ENCODE measurements at regions not wholly inside any gene's neighbourhood (a gene's known extent, or its start where the extent isn't known, plus 50 kb on each side); places are given as distances from the start of the nearest gene placed in this dataset.
"Not testable (repeated sequence)": the region's sequence is repeated elsewhere in the genome, so short reads cannot be mapped to it uniquely, and the experiment has no call there.

DNA sequence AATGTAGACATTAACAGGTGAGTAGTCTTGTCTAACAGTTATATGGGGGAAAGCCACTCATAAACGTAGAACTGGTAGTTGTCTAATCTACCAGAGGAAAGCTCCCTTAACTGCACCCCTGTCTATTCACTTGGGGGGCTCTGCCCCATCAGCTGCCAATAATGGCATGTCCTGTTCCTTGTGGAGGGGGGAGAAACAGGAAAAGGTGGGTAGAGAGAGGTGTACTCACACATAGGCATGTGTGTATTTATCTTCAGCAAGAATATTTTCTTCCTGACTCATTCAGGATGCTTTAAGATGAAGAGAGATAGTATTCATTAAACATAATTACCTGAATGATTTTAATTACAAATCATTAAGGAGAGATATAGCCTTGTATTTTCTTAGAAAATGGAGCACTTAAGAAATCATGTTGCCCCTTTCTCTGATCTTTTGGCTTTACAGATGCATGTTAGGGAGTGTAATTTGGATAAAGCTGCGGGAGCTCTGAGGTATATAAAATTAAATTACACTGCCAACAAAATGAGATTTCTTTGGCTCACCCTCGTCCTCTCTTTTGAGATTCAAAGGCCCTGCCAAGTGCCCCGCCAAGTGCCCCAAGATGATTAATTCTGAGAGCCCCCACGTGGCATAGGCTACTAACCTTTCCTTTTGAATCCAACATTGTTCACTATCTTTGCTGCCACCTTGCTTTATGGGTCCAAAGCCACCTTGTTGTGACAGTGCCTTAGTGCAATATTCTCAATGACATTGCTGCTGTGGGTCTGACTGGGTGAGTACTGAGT, 286.3 kb upstream of the LYPLAL1 start:
- peak; percentile 48 for DNase-seq

DNA sequence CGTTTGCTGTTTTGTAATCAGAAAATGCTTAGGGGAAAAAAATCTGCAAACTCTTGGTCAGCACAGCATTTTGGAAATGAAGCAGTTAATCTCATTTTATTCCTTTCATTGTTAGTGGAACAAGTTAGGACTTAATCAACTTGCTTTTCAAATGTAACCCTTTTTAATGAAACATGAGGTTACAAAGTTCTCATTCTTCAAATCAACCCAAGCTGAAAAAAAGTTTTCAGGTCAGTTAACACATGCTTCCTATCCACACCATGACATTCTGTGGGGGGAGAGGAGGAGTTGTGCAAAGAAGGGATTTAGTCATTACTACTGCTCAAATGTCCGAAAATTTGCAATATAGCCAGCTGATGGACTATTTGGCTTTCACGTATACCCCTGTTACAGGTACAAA, 283.2 kb upstream of the LYPLAL1 start:
- DNase-seq, result no peak

DNA sequence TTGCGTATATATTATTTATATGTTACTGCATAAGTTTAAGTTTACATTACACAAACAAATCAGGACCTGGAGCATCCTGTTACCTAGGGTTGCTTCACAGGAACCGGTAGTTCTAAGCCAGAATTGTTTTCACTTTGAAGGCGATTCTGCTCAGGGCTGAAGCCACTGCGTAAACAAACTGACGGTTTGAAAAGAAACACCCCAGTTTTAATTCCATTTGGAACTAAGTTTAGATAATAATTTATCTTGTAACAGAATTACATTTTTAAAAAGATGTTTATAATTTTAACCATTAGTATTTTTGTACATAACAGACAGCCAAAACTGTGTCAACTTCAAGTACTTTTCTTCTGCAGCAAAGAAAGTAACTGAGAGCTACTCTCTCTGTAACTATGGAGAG, 282.1 kb upstream of the LYPLAL1 start:
- no peak for DNase-seq

DNA sequence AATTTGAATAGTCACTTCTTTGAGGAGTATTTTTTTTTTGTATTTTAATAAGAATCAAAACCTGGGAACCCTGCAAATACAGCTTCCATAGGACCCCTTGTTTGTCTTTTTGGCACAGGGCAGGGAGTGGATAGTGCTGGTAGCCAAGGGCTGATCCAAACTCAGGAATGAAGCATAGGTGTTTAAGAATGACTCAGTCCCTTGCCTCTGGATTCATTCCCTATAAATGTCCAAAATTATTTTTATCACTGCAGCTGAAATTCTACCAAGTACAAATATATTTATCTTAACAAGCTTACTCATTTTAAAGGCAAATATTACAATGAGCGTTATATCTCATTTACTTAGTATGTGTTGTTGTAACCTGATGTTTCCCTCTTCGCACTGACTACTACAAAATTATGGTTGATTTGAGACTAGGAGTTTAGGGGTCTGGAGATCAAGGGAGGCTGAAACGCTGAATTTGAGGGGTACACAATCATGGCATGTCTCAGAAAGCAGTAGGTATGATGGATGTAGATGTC, 278.6 kb upstream of the LYPLAL1 start:
- DNase-seq, result no peak

DNA sequence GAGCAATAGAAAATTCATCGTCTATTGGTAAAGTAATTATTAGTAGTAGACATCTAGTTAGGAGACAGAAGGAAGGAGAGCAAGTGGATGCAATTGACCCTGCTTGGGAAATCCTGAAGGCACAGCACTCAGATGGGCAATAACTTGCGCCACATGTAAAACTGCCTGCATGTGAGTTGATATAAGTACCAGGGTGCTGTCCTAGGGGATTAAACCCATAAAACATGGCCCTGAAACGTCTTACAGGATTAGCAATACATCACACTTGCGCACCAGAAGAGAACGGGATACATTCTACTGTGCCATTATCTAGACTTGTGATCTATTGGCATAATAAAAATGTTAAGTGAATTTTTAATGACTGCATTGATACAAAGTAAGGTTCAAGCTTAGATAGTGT, 277.5 kb upstream of the LYPLAL1 start:
- no peak for DNase-seq

DNA sequence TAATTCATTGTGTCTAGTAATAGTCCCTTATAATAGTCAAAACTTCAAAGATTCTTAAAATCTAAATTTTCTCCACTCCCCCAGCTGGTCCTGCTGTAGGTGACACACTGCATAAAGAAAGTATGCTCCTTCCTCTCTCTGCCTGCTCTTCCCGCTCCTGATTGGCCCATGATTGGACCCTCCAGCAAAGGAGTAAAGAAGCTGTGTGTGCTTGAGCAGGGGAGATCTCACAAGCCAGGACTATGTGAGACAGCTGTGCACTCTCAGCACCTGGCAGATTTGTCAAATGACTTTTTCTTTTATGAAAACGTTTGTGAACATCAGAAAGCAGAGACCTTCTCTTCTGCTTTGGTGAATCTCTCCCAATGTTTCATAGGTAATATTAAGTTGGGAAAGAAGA, 274.8 kb upstream of the LYPLAL1 start:
- DNase-seq, result no peak

DNA sequence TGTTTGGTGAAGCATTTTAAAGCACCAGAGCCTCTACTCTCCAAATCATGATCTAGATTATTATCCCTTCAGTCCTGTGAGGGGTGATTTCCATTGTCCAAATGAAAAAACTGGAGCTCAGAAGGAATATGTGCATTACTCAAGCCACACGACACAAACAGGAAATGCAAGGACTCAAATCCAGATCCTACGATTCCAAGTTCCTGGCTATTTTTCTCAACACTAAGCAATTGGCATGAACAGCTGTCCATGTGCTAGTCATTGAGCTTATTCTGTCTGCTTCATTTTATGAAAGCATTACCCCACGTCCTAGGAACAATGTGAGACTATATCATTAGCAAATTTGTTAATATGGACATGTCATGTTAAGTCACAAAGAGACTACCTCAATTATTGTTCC, 273.1 kb upstream of the LYPLAL1 start:
- DNase-seq, result no peak

DNA sequence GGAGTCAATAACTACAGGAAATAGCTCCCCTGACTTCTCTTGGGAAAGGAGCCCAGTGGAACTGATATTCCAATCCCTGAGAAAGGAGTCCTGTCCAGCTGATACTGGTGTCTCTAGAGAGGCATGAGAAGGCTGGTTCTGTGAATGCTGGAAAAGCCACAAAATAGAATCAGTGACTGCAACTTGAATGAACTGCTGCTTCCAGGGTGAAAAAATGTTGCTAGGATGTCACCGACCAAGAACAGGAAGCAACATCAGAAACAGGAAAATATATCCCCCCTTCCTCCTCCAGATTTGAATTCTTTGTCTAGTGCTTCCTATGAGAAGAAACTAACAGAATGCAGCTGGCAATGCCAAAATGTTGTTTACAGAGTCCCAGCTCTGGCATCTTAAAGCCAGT, 269.3 kb upstream of the LYPLAL1 start:
- no peak for DNase-seq

DNA sequence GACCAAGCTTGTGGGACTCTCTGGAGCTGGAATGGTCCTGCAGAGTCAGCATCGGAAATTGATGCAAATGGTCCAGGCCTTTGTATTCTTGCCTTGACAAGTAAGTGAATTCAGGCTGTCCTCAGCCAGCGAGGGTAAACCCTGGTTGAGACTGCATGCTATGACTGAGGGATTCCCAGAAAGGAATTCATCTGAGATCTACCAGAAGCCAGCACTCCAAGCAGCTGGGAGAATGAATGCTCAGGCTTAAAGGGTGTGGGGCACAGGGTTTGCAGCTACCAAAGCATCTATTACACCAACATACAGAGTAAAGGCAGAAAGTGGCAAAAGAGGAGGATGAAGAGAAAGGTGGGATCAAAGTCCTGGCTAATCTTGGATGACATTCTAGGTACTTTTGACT, 257.0 kb upstream of the LYPLAL1 start:
- no peak for DNase-seq

DNA sequence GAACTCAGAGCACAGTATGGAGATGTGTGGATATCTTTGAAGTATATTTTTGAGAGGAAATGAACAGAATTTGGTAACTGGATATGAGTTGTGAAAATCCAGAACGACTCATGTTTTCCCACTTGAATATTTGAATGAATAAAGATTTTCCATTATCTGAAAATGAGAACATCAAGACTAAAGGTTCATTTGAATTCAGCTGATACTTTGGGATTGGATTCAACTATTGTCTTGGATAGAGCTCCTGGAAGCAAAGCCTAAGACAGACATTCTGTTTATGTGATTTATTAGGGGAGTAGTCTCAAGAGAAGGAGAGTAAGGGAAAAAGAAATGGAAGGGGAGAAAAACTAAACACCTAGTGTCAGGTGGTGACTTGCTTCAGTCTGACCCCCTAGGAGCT, 256.0 kb upstream of the LYPLAL1 start:
- no peak for DNase-seq

DNA sequence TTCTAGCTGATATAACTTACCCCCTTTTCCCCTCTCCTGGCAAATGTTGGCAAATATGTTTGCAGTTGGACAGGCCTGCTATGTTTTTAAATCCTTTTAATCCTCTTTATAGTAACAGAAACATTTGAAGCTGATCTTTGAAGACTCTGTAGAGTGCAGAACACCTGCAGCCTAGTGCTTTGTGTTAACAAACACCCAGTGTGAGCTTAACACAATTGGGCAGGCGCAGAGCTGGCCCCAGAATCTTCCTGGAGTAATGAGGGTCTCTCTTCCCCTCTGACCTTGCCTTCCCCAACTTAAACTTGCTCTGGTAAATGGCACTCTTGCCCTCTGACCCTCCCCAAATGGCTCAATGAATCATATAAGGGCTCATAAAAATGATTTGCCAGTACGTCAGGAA, 247.9 kb upstream of the LYPLAL1 start:
- no peak for DNase-seq

DNA sequence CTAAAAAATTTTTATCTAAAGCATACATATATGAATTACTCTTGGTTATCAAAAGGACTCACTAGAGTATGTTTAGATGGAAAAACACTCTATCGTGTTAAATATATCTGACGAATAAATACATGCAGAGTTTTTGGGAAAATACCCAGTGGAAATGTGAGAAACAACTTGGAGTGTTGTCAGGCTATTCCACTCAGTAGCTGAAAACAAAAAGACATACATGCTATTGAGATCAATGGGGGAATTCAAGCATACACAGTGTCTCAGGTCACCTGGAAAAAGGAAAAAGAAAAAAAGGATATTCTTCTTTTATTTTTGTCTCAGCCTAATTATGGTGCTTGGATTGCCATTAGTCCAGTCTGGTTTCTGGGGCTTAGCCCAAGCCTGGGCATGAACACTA, 247.0 kb upstream of the LYPLAL1 start:
- DNase-seq, result no peak

DNA sequence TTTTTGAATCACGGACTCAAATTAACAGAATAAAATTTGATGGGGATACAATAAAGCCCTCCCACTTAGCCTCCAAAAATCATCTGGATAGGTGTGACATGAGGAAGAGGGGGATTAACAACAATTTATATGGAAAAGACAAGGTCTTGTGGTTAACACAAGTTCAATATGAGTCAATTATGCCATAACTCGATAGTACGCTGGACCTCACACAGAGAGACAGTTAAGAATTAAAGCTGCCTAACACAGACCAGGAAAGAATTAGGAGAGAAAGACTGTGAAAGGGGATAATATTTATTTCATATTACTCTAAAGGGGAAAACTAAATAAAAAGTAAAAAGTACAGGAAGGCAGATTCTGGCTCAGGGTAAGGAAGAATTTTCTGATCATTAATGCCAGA, 243.7 kb upstream of the LYPLAL1 start:
- DNase-seq, result no peak

DNA sequence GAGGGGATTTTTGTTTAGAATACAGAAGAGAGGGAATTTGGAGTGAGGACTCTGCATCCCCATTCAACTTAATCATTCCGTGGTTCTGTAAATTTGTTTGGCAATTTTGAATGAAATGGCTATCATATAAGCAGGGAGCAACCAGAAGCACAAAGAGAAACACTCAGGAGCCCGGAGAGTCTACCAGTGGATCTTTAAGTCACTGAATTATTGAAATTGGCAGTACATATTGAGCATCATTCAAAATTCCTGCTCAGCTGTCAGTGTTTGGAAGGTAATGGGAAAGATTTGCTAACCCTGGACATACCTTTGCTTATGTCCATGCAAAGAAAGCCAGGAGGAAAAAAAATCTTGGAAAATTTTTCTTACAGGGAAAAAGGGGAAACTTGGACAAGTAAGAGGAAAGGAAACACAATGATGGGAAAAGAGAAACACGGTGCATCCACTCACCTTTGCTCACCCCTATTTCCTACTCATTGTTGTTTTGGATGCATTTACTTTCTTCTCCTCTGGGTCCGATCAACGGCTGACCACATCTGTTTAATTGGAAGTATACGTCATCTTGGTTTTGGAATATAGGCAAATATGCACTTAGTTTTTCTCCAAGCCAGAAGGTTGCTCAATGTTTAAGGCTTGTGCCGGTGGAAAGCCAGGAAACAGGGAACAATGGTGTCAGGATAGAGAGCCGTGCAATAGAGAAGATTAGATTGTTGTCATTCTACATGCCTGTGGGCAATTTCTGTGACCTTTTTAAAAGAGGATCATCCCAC, 243.0 kb upstream of the LYPLAL1 start:
- DNase-seq, result no peak

DNA sequence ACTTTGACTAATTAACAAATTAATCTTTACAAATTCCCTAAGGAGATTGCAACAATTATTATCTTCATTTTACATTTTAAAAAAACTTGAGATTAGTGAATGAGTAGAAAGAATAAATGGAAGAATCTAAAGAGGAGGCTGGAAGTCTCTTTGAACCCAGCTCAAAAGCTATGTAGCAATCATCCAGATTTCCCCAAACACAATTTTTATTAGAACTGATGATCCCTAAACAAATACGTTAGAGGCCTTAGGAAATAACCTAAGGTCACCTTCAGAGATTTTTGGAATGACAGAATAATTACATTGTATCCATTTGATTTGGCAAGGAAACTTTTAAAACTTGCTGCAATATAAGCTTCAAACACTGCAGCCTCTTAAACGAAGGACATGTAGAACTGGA, 242.4 kb upstream of the LYPLAL1 start:
- DNase-seq, result no peak

DNA sequence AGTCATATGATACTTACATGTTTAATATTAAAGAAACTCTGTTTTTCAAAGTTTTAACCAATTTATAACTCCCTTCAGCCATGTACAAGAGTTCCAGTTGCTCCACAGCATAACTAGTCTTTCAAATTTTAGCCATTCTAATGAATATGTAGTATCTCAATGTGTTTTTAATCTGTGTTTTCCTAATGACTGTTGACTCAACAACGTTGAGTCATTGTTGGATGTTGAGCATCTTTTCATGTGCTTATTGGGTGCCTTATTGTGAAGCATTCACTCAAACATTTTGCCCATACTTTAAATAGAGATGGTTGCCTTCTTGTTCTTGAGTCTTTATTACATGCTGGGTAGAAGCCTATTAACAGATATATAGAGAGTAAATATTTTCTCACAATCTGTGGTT, 240.2 kb upstream of the LYPLAL1 start:
- no peak for DNase-seq

DNA sequence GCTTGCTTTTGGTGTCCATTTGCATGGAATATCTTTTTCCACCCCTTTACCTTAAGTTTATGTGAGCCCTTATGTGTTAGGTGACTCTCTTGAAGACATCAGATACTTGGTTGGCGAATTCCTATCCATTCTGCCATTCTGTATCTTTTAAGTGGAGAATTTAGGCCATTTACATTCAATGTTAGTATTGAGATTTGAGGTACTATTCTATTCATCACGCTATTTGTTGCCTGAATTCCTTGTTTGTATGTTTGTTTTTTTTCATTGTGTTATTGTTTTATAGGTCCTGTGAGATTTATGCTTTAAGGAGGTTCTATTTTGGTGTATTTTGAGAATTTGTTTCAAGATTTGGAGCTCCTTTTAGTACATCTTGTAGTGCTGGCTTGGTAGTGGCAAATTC, 238.3 kb upstream of the LYPLAL1 start:
- DNase-seq, result not testable (repeated sequence)

DNA sequence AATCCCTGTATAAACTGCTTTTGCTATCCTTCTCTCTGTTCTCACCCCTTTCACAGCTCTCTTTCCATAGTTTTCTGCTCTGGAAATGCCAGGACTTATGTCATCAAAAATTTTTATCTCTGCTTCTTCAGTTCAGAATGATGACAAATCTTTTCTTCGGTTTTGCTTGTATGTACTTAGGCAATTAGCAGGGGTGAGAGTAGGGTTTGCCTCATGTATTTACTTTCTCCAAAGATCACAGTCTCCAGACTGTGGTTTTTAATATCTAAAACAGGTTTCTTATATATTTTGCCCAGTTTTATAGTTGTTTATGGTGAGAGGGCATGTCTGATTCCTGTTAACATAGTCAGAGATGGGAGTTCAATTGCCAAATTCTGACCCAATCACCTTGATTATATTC, 235.4 kb upstream of the LYPLAL1 start:
- no peak for DNase-seq

DNA sequence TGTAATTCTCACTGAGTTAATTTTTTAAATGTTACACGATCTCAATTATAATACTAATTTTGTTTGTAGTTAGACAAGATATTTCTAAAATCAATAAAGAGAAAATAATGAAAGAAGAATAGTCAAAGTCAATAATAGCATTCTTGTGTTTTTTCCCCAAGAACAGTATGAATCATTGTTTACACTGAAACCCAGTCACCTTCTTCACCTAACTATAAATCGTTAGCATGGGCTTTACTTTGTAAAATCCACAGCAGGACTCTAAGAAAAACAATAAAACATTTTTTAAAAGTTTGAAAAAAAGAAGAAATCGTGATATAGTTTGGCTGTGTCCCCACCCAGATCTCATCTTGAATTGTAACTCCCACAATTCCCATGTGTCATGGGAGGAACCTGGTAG, 234.6 kb upstream of the LYPLAL1 start:
- DNase-seq, result no peak

DNA sequence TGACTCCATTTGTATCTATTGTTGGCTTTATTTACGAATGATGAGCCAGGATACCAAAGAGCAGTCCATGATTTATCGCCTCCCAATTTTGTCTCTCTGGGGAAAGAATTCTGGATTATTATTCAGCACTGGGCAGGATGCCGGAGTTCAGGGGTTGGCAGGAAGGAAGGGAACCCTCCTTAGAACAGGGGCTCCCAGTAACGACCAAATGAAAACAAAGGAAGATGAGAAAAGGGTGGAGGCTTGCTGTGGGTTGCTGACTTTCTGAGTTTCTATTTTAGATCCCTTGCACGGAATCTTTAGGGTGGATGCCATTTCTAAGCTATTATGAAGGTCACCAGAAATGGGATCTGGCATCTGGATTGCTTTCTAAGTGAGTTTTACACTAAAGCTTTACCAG, 231.2 kb upstream of the LYPLAL1 start:
- no peak for DNase-seq

DNA sequence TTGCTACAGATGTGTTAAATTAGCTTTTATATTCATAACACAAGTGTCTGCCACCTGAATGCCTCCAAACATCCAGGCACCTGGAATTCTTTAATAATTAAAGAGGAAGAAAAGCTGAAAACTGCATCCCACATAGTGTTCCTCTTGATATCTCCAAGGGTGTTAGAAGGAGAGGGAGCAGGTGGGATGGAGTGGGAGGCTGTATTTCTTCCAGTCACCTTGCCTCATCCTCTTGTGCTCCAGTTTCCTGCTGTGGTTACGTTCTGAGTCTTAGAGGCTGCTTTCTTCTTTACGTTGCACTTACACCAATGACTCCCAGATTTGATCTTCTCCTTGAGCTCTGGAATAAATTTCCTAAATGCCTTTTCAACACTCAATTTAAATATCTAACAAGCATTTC, 230.3 kb upstream of the LYPLAL1 start:
- DNase-seq, result no peak

DNA sequence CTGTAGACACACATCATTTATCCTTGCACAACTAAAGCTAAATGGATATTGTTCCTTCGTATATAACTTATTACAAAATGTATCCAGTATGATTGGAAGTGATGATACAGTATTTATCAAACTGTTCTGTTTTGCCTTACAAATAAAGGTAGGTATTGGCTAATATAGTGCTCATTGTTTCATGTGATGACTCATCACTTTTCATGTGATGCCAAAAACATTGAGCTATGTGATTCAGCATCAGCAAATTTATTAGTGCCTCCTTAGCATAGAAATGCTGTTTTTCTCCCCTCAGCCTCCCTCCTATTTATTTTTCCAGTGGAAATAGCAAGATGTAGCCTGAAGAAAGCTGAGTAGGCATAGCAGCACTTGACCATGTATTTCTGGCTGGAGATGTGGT, 228.6 kb upstream of the LYPLAL1 start:
- peak; percentile 25 for DNase-seq

DNA sequence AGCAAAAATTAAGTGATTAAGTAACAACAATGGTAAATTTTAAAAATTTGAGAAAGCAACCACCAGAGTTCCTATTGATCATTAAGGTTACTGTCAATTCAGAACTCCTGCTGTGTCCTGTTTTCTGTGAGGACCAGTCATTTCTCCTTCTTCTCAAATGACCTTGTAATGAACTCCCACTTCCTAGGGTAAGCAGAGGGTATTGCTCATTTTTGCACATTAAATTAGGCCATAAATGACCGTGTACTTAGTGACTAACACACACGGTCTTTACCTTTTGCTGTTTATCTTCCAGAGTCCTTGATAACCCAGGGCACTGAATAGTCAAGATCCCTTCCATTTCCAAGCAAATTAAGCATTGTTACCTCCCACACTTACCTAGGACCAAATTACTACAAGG, 227.5 kb upstream of the LYPLAL1 start:
- no peak for DNase-seq

DNA sequence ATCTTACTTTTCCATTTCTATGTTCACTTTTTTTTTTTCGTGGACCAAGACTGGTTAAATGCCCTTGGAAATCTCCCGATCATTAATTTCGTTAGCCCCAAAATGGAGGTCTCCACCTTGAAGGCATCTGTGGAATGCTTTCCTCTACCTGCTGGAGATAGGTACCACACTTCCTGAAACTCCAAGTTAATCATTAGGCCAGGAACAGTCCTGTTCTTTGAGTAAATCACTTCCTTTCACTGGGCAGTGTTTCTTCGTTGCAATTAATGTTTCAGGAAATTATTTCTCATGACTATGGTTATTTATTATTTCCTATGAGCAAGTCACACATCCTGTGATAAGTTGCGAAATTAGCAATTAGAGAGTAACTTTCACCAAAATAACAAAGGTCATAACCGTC, 225.2 kb upstream of the LYPLAL1 start:
- DNase-seq, result no peak

DNA sequence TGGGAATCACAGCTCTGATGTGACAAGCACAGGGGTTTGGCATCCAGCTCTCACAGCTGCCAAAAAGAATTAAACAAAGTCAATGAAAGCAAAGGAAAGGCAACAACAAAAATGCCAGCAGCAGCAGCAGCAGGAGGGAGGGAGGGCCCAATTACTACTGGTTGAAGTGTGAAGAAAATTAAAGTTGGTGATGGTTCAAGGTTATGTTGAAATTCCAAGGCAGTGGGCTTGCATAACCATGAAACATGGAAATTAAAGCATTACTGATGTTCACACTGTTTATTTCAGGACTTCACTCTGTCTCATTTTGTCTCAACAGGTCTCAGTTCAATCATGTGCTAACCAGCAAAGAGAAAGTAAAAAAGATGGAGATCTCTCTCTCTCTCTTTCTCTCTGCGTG, 220.3 kb upstream of the LYPLAL1 start:
- DNase-seq, result no peak
